NCI-H2107 treated with DMSO at 0.1 percent for 48 hours (cell line): ENCODE measurements at regions not wholly inside any gene's neighbourhood (a gene's known extent, or its start where the extent isn't known, plus 50 kb on each side); places are given as distances from the start of the nearest gene placed in this dataset.

Experiments
- DNase-seq: peaks from one replicate; lab custom pipeline; 2025; ENCODE audit not compliant: unreplicated experiment; lab: John Stamatoyannopoulos, UW

DNA sequence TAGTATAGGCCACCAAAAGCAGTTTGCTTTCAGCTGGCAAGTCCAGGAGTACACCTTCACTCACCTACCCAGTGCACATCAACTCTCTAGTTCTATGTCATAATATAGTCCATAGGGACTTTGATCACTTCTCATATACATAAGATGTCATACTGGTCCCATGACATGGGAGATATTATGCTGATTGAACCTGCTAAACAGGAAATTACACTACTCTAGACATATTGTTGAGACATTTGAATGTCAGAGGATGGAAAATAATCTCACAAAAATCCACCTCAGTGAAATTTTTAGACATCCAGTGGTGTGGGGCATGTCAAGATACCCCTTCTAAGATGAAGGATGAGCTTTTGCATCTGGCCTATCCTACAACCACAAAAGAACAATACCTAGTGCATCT, 322.5 kb downstream of the EN1 start:
- no peak for DNase-seq

DNA sequence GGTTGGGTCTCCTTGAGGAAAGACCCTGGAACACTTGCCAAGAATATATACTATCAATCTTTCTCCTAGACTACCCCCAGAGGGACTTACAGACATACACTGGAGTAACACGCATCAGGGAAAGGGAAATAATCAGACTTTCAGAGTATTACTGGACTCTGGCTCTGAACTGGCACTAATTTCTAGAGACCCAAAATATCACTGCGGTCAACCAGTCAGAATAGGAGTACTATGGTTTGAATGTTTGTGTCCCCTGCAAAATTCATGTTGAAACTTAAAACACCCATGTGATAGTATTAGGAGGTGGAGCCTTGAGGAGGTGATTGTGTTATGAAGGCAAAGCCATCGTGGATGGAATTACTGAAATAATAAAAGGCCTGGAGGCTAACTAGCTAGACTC, 323.7 kb downstream of the EN1 start:
- no peak for DNase-seq

DNA sequence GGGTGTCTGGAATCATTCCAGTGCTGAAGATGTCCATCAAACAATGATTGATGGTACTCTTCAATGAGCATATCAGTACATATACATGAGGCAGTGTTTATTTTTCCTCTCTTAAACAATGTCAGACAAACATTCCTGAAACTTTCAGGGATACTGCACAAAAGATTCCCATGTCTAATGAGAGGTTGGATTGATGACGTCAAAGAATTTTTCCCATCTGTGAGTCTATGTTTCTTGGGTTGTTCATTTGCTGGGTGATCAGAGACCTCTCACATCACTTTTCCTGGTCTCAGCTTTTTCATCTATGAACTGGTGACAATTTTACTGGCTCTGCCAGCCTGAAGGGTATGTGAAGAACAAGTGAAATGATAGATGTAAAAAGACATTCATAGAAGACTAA, 325.5 kb downstream of the EN1 start:
- no peak for DNase-seq

DNA sequence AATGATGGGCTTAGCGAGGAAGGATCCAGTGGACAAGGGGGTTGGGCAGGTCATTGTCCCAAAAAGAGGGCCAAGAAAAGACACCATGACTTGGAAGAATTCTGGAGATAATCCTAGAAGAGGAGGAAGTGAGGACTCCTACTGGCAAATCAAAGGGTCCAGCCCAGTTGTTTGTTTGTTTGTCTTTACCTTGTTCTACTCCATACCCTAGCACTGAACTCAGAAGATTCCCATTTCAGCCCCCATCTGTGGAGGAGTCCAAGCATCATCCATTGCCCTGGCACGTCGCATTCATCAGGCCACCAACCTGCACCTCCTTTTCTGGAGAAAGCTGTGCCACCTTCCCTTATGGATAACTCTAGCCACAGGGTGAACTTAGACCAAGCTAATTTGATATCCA, 326.2 kb downstream of the EN1 start:
- no peak for DNase-seq

DNA sequence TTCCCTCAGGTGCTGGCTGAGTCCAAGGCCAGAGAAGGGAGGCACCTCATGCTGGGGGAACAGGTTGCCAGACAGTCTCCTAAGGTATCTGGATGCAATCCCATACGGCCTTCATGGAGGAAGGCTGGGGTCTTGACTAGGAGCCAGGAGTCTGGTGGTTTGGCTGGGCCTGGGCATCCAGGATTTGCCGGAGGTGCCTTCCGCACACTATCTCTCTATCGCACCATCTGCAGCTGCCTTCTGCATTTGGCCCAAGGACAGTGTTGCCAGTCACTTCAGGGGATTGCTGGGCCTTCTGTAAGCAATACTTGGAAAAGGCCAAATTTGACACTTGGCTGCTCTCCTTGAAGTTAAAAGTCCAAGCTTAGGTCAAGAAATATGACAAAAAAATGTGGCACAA, 327.2 kb downstream of the EN1 start:
- DNase-seq, result no peak

DNA sequence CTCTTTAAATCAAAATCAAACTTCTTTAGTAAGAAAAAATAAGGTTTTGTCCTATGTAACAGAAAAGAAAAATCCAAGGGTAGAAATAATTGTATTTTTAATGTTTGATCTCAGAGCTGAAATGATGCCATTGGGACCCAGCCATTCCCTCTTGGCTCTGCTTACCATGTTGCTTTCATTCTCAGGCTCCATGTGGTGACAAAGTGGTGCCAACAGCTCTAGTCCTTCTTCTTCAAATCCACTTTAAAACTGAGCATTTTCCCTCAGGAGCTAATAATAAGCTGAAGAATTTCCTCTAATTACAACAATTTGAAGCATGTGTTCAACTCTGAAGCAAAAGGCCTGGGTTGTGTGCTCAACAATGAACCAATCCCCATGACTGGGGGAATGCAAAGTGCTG, 327.9 kb downstream of the EN1 start:
- DNase-seq, result no peak

DNA sequence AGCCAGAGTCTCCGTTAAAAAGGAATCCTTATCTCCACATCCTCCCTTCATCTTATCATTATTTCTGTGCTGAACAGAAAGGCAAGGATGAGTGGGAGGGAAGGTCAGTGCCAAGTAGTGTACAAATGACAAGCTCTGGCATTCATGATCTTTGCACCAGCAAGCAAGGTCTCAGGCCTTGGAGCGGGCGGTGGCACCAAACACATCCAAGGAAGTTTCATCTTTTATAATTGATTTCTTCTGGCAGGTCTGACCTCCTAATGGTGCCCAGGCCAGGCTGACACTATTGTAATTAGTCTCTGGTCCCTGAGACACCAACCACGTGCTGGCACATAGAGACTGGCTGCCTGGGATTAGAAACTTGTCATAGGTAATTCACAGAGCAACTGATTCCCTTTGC, 336.6 kb downstream of the EN1 start:
- no peak for DNase-seq

DNA sequence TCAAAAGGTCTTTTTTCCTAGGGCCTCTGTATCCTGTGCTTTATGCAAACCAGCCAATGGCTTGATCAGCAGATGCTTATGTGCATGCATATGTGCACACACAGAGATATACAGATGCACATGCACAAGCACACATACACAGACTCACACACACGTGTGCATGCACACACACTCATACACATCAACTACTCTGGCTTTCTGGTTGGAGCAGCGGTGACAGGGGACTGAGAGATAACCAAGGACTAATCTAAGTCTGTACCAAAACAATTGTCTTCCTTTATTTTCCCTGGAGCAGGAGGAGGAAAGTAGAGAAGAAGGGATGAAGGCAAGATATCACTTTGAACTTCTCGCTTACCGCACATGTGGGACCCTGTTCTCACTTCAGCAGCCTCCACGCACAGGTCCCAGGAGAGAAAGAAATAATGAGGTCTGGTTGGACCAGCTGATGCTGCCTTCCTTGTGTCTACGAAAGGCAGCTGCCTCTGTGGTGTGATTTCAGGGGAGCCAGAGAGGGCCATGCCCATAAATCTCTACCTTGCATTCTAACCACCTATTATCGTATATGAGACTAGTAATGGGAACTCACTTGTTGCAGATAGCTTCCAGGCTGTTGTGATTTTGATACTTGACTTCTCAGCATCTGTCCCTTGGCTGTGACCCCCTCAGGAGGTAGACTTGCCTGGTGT, 338.0 kb downstream of the EN1 start:
- no peak for DNase-seq

DNA sequence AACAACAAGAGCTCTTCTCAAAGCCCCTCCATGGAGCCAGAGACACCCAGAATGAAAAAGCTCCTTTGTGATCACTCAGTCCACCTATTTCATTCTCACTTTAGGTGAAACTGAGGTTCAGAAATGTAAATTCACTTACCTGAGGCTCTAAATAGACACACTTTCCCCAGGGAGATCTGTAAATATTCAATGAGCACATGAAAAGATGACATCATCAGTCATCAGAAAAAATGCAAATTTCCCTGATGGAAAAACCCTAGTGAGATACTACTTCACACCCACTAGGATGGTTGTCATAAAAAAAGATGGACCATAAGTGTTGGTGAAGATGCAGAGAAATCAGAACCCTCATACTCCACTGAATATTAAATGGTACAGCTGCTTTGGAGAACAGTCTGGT, 339.2 kb downstream of the EN1 start:
- DNase-seq, result no peak

DNA sequence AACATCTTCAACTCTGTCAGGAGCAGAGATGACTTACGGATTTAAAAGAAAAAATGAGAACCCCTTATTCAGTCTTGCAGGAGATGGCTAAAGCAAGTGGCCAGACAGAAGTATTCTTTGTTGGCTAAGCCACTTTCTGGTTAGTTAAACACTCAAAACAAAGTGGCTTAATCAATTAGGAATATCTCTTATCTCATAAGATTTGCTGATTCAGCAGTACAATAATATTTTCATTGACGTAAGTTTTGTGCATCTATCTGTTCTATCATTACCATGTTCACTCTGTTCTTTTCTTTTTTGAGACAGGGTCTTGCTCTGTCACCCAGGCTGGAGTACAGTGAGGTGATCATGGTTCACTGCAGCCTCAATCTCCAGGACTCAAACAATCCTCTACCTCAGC, 342.0 kb downstream of the EN1 start:
- no peak for DNase-seq

DNA sequence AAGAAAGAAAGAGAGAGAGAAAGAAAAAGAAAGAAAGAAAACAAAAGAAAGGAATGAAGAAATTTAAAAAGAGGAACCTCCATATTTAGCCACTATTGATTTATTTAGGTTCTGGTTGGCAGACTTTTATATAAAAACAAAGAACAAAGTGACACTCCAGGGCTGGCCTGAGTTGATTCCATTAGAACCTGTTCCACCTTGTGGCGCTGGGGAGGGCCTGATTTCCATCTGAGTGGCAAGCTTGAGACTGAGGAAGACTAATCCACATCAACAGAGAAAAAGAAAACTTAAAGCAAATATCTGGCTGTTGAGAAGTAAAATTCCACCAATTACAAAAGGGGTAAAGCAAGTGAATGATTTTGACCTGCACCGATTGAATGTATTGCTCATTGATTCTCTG, 345.3 kb downstream of the EN1 start:
- no peak for DNase-seq

DNA sequence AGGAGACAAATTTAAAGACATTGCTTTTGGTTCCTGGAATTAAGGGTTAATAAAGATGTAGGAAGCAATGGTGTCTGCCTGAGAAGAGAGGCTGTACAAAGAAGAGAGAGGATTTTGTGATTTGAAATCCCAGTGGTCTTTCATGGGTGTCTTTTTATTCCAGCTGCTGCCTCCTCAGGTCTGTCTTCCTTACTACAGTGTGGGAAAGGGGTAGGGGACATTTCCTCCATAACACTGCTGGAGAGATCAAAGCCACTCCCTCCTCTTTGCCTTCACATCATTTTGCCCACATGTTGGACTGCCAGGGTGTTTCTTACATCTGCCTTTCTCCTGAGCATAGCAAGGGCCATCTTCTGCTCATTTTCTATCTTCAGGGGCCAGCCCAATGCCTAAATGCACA, 348.5 kb downstream of the EN1 start:
- no peak for DNase-seq

DNA sequence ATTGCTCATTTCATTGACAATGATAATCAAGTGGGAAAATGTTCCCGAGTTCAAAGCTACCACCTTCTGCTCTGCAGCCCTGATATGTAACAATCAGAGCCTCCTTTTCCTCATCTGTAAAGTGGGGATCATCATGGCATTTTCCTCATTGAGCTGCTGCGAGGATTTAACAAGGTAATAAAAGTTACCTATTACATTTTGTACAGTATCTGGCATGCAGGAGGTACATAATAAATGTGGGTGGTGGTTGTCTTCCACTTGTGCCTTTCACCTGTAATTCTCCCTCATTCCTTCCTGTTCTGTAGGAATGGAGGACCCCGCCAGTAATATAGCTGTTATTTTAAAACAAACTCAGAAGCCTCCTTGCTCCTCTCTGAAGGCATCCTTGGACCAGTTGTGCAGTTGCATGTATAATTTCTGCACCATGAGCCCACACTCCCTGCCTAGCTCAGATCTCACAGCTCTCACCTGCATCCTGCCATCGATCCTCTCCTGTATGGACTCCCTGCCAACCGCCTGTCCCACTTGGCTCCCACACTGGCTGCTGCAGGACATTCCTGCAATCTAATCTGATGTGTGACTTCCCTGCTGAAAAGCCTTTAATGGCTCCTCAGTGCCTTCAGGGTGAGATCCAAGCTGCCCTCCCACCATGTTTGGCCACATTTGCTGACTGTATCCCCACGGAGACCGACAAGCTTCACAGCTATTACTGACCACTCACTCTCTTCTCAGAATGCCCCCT, 350.4 kb downstream of the EN1 start:
- DNase-seq, result no peak

DNA sequence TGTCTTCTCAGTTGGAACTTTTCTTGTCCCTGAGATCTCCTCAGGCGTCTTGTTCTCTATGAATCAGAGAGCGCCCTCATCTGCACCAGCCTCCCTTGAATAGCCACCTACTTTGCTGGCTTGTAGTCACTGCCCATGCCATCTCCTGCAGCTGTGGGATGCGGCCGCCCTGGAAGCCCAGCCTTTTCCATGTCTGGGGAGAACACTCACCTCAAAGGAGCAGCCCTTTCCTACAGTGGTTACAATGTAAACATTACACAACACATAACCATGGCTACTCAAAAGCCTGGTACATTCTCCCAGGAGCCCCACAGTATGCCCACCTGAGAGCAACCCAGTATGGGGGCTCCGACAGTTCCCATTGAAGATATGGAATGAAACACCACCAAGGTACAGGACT, 351.0 kb downstream of the EN1 start:
- DNase-seq, result no peak

DNA sequence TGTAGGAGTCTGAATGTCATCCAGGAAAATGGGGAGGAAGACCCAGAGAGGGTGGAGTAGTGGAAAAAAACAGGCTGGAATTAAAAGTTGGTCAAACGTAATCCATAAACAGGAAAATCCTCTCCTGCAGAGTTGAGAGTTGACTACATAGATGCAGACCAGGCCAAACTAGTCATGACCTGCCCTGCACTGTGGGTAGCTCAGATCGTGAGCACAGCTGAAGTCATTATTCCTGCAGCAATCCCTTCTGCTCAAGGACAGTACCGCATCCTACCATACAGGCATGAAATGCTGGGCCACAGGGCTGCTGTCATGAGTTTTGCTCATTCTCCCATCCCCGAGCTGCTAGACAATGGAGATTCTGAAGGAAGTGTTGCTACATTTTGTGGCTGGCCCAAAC, 352.2 kb downstream of the EN1 start:
- DNase-seq, result no peak

DNA sequence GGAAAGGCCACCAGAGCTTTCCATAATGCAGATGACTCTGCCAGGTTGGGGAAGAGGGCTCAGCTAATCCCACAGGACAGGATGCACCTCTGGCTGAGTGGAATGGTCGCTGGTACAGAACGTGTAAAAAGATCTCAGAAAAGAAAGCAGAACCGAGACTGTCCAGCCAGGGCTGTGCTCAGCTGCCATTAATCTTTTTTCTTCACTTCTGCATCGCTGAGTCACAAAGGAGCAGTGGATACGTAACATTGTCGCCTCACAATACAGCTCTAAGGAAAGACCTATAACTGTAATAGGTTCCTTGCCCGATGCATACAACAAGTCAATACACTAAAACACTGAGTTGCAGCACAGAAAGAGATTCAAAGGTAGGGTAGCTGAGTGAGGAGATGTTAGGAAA, 354.2 kb downstream of the EN1 start:
- DNase-seq, result no peak

DNA sequence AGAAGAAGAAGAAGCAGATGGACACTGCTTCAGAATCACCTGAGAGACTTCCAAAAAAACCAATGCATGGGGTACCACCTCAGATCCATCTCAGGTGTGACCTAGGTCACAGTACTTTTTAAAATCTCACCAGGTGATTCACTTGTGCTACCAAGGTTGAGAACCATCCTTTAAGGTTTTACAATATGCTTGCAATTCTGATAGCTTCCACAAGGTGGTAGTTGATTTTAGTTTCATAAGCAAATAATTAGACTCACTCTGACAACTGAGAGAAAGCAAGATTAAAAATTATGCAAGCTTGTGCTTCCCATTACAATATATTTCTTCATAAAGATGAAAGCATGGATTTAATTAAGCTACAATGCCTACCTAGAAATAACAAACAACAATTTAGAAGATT, 355.1 kb downstream of the EN1 start:
- no peak for DNase-seq

DNA sequence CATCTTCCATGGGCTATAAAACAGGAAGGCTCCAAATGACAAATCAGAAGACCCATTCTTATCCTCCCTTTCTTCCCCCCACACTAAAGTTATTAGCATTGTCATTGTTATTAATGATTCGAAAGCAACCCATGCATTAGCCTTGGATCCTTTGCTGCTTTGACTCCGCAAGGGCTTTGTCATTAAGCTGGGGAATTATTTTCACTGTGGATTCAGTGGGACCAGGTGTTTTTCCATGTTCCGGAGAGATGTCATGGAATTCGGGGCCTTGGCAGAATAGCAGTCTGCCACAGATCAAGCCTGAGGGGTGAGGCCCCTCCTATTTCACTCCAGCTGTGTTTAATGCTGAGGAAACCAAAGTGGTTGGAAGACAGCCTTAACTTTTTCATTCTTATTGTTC, 357.1 kb downstream of the EN1 start:
- no peak for DNase-seq

DNA sequence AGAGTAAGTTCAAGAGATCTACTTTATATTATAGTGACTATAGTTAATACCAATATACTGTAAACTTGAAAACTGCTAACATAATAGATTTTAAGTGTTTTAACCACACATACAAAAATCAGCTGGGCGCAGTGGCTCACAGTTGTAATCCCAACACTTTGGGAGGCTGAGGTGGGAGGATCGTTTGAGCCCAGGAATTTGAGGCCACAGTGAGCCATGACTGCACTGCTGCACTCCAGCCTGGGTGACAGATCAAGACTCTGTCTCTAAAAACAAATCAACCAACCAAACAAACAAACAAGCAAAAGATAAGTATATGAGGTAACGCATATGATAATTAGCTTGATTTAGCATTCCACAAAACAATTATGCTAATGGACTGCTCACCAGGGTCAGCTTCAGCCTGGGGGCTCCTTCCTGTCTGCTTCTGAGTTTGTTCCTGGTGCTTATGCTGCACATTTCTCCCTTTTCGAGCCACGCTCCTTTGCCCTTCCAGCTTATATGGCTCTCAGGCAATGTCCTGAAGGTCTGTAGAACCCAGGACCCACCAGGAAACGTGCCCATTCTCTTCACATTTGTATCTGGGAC, 357.6 kb downstream of the EN1 start:
- DNase-seq, result no peak

DNA sequence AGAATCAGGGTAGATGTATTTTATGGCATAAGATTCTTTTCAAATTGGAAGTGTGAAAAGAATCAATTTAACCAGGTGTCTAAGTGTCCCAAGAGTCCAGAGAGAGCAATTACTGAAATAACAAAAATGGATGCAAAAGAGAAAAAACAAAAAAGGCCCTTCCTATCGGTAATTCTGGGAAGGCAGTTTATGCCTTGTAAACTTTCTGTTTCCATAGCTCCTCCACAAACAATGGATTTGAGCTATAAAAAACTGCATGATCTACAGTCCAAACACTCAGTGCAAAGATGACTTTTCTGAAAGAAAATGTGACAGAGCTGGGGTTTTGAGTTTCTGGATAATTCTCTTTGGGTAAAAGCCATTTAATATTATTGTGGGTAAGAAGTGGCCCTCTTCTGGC, 366.1 kb downstream of the EN1 start:
- no peak for DNase-seq

DNA sequence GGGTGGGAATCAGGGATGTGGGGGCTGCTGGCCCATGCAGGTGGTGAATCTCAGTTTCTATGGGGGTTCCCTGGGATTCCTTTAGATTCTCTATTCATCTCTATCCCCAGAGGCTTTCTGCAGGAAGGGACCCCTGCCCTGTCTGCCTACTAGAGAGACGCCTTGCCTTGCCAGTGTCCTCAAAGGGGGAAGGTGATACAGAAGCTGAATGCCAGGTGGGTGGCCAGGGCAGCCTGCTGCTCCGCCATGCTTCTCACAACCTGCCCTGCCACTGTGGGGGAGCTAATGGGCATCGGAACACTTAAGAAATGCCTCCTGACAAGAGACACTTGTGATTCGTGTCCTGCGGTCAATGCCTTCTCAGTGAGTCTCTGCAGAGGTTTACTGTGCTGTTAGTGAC, 368.4 kb downstream of the EN1 start:
- DNase-seq, result no peak

DNA sequence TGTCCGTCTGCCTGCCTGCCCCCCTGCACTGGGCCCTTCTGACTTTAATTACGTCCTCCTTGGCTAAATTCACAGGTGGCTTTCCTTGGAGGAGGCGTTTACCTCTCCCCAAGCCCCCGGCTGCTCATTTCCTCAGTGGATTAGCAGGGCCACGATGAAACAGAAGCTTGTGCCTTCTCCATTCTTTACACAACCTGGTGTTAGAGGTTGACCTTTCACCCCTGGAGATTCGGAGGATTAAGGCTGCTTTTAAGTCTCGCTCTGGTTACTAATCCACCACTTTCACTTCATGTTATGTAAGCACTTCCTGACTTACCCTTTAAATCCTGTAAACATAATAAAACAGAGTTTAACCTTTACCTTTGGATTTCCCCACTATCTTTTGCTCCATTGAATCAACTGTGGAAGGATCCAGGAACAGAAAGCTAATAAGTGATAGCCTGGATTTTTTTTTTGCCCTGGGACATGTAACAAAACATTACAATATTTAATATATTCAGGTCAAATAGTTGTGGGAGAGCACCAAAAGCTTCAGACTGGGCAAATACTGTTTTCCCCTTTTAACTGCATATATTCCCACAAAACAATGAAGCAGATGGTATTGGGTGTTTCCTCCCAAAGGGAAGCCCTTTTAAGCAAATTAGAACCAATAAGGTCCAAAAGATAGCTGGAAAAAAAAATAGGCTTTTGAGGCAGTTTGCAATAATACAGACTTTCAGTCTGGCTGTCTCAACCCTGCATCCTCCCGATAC, 370.2 kb downstream of the EN1 start:
- no peak for DNase-seq
